Adipocyte (in vitro differentiated cells): ENCODE measurements at regions not wholly inside any gene's neighbourhood (a gene's known extent, or its start where the extent isn't known, plus 50 kb on each side); places are given as distances from the start of the nearest gene placed in this dataset.
A peak's percentile ranks its signal among the peaks of the same experiment; 100 is the strongest.

Experiments
- DNase-seq: peaks from one replicate; pipeline ENCODE4 v3.0.0-alpha.2; 2015; ENCODE audit warnings: low read depth
- H3K27me3 ChIP-seq: replicated peaks from 2 replicates; pipeline ENCODE4 v1.7.0; 2013; ENCODE audit warnings: mild to moderate bottlenecking, low read length, moderate library complexity; ENCODE audit not compliant: control insufficient read depth, insufficient read depth
- H3K36me3 ChIP-seq: 2 replicates; pipeline ENCODE4 v1.7.0; 2013; ENCODE audit warnings: low read length, mild to moderate bottlenecking, moderate library complexity; ENCODE audit not compliant: control insufficient read depth, insufficient read depth, severe bottlenecking
- H3K4me1 ChIP-seq: 2 replicates; pipeline ENCODE4 v1.7.0; 2013; ENCODE audit warnings: mild to moderate bottlenecking, low read length, moderate library complexity; ENCODE audit not compliant: control insufficient read depth, insufficient read depth
- H3K4me3 ChIP-seq: 2 replicates; pipeline ENCODE4 v1.7.0; 2013; ENCODE audit warnings: mild to moderate bottlenecking, low read length, moderate library complexity
- H3K9ac ChIP-seq: 2 replicates; pipeline ENCODE4 v1.7.0; 2013; ENCODE audit warnings: mild to moderate bottlenecking, low read length, moderate library complexity
- H3K9me3 ChIP-seq: 2 replicates; pipeline ENCODE4 v1.7.0; 2013; ENCODE audit warnings: mild to moderate bottlenecking, low read length, moderate library complexity; ENCODE audit not compliant: control insufficient read depth

- DNase-seq: no peak
- no peaks in the 10 kb centered on the region for H3K4me1 ChIP-seq
Measured at GRCh38 chr17:71262586-71262985, 858.2 kb upstream of the SOX9 start.

DNA sequence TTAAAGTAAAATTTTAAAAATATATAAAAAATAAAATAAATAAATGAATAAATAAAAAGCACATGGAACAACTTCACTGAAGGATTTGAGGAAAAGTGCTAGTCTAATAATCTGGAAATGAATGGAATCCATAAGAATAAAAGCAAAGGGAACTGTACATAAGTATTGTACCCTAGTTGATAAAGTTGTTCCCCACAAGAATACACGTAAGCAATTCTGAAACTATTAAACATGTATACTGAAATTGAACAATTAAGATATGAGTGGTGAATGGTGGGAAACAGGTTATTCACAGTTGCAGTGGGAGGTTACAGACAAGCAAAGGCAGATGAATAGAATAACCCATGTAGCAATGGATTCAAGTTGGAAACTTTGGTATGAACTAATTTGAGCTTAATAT lies 853.2 kb upstream of the SOX9 start:
- Histone ChIP-seq H3K27me3 (no peaks in the 10 kb centered on the region), H3K4me3 (no peak overlapping the region), H3K9ac (no peak overlapping the region), H3K9me3 (peaks cover 24% of the 10 kb centered on the region), H3K4me1 (no peaks in the 10 kb centered on the region), H3K36me3 (no peaks in the 10 kb centered on the region)
- no peak for DNase-seq

More at GRCh38 chr17:71262586-71262985, 858.2 kb upstream of the SOX9 start:
- Histone ChIP-seq H3K27me3 (no peaks in the 10 kb centered on the region), H3K9me3 (peaks cover 12% of the 10 kb centered on the region), H3K9ac (no peak overlapping the region), H3K4me3 (no peak overlapping the region), H3K36me3 (no peaks in the 10 kb centered on the region)

- Histone ChIP-seq H3K36me3 (no peaks in the 10 kb centered on the region), H3K4me1 (peaks cover 4% of the 10 kb centered on the region), H3K9me3 (peaks cover 24% of the 10 kb centered on the region), H3K27me3 (no peaks in the 10 kb centered on the region), H3K4me3 (no peak overlapping the region), H3K9ac (no peak overlapping the region)
- DNase-seq: no peak
Measured at GRCh38 chr17:71269201-71269600, 851.6 kb upstream of the SOX9 start.

- peaks cover 4% of the 10 kb centered on the region for H3K4me1 ChIP-seq
- no peak overlapping the region for H3K4me3 ChIP-seq
- H3K9me3 ChIP-seq: peaks cover 5% of the 10 kb centered on the region
- H3K27me3 ChIP-seq: no peaks in the 10 kb centered on the region
- no peak overlapping the region for H3K9ac ChIP-seq
- H3K36me3 ChIP-seq: no peaks in the 10 kb centered on the region
- DNase-seq: no peak
Measured at GRCh38 chr17:71273441-71273840, 847.4 kb upstream of the SOX9 start.

DNA sequence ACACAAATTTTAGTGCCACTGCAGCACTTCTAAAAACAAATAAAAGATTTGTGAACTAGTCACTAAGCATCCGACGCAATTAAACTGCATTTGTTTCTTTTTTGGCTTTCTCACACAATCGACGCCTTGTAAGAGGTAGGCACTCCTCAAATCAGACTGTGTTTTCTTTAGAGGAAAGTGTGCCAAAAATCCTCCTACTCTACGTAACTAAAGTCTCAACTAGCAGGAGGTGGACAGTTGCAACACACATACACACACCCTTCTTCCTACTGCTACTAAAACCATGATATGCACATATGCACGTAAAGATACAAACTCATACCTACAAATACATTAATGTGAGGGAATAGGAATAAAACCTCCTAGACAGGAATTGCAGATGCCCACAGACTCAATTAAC lies 844.7 kb upstream of the SOX9 start:
- DNase-seq: no peak
- Histone ChIP-seq H3K4me3 (no peak overlapping the region), H3K27me3 (no peaks in the 10 kb centered on the region), H3K9me3 (no peaks in the 10 kb centered on the region), H3K4me1 (peaks cover 4% of the 10 kb centered on the region), H3K36me3 (no peaks in the 10 kb centered on the region), H3K9ac (no peak overlapping the region)

GRCh38 chr17:71283486-71283885 lies 837.3 kb upstream of the SOX9 start:
- peaks cover 5% of the 10 kb centered on the region for H3K4me1 ChIP-seq
- no peak for DNase-seq
- H3K36me3 ChIP-seq: no peaks in the 10 kb centered on the region
- H3K27me3 ChIP-seq: no peaks in the 10 kb centered on the region
- H3K9me3 ChIP-seq: no peaks in the 10 kb centered on the region
- no peak overlapping the region for H3K4me3 ChIP-seq
- H3K9ac ChIP-seq: no peak overlapping the region

GRCh38 chr17:71284032-71284755 lies 836.6 kb upstream of the SOX9 start:
- Histone ChIP-seq H3K36me3 (no peaks in the 10 kb centered on the region), H3K9ac (no peak overlapping the region), H3K4me3 (no peak overlapping the region), H3K27me3 (no peaks in the 10 kb centered on the region), H3K9me3 (no peaks in the 10 kb centered on the region), H3K4me1 (peaks cover 5% of the 10 kb centered on the region)
- DNase-seq: no peak

DNA sequence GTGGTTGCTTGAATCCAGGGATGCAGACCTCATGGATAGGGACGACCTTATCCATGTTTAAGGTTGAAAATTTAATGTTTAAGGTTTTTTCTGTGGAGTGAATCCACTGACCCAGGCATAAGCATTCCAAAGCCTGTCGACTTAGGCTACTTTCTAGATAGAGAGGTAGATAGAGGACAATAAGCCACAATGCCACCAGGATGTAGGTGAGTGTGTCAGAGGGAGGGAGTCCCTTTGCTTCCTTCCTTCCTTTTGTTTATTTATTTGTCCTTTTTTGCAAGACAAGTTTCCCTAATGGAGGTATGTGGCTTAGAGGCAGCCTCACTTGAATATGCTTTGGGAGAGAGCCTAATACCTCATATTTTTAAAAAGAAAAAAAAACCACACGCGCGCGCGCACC lies 834.2 kb upstream of the SOX9 start:
- no peak overlapping the region for H3K4me3 ChIP-seq
- no peaks in the 10 kb centered on the region for H3K27me3 ChIP-seq
- no peak for DNase-seq
- H3K9ac ChIP-seq: no peak overlapping the region
- no peaks in the 10 kb centered on the region for H3K36me3 ChIP-seq
- peaks cover 5% of the 10 kb centered on the region for H3K4me1 ChIP-seq
- H3K9me3 ChIP-seq: no peaks in the 10 kb centered on the region

DNA sequence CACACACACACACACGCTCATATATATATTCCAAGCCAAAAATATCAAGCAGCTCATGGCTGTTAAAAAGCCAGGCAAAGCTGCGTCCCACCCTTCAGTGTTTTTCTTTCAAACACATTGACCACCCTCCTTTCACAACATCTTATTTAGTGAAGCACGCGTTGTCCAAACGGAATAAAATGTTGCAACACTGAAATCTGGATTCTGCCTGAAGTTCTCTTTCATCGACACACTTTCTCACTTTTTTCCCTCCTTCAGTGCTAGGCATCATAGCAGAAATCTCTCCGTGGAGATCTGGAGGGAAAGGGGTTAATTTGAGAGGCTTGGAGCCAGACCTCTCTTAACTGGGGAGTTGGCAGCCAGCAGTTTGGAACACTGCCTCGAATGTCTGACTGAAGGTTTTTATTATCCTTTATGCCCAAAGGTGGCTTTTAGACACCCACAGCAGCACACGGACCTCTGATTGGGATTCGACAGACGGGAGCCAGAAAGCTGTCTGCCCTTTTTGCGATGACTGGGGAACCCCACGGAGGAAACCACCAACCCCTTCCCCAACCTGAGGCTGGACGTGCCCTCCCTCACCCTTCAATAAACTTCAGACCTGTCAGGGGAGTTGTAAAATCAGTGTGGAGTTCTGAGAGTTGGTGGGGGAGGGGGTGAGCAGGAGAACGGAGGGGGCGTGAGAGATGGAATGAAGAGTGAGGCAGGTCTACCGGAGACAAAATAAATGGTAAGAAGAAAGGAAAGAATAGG lies 833.6 kb upstream of the SOX9 start:
- DNase-seq: no peak
- peaks cover 5% of the 10 kb centered on the region for H3K4me1 ChIP-seq
- H3K9ac ChIP-seq: no peak overlapping the region
- no peaks in the 10 kb centered on the region for H3K27me3 ChIP-seq
- H3K4me3 ChIP-seq: peak overlapping the region; percentile 54
- H3K36me3 ChIP-seq: no peaks in the 10 kb centered on the region
- no peaks in the 10 kb centered on the region for H3K9me3 ChIP-seq

GRCh38 chr17:71292006-71292405 lies 828.8 kb upstream of the SOX9 start:
- H3K9ac ChIP-seq: no peak overlapping the region
- no peak overlapping the region for H3K4me3 ChIP-seq
- H3K36me3 ChIP-seq: no peaks in the 10 kb centered on the region
- H3K27me3 ChIP-seq: no peaks in the 10 kb centered on the region
- no peaks in the 10 kb centered on the region for H3K9me3 ChIP-seq
- no peak for DNase-seq
- H3K4me1 ChIP-seq: peaks cover 5% of the 10 kb centered on the region

- H3K9me3 ChIP-seq: no peaks in the 10 kb centered on the region
- no peak overlapping the region for H3K9ac ChIP-seq
- H3K4me1 ChIP-seq: no peaks in the 10 kb centered on the region
- H3K4me3 ChIP-seq: no peak overlapping the region
- H3K27me3 ChIP-seq: no peaks in the 10 kb centered on the region
- H3K36me3 ChIP-seq: no peaks in the 10 kb centered on the region
- no peak for DNase-seq
Measured at GRCh38 chr17:71296005-71296404, 824.8 kb upstream of the SOX9 start.
